SK-N-SH treated with all-trans-retinoic acid at 6 μM for 48 hours (cell line): ENCODE measurements at regions not wholly inside any gene's neighbourhood (a gene's known extent, or its start where the extent isn't known, plus 50 kb on each side); places are given as distances from the start of the nearest gene placed in this dataset.

Experiments used
- GLIS3 ChIP-seq: fragments of 250-450 bp; sonication (Bioruptor Pico); IDR thresholded peaks from 2 replicates; pipeline ENCODE4 v1.5.0; 2020; ENCODE audit warnings: mild to moderate bottlenecking, moderate library complexity
- OSR1 ChIP-seq: fragments of 250-450 bp; sonication (Bioruptor Pico); IDR thresholded peaks from 2 replicates; pipeline ENCODE4 v1.8.0; 2022; ENCODE audit warnings: moderate library complexity, mild to moderate bottlenecking, inconsistent platforms
- TCF4 ChIP-seq: fragments of 250-450 bp; sonication (Bioruptor Pico); IDR thresholded peaks from 2 replicates; pipeline ENCODE4 v1.8.0; 2021; ENCODE audit warnings: mild to moderate bottlenecking, moderate library complexity, borderline replicate concordance
- ZNF565 ChIP-seq: fragments of 450-650 bp; formaldehyde crosslinking; conservative IDR thresholded peaks from 2 replicates; pipeline ENCODE4 v1.5.0; 2020; ENCODE audit warnings: low read depth, mild to moderate bottlenecking, moderate library complexity
- TF ChIP-seq, protein P1 (sequence below): fragments of 250-450 bp; sonication (Bioruptor Pico); IDR thresholded peaks from 2 replicates; pipeline ENCODE4 v1.8.0; 2020; ENCODE audit warnings: mild to moderate bottlenecking, moderate library complexity, borderline replicate concordance

DNA sequence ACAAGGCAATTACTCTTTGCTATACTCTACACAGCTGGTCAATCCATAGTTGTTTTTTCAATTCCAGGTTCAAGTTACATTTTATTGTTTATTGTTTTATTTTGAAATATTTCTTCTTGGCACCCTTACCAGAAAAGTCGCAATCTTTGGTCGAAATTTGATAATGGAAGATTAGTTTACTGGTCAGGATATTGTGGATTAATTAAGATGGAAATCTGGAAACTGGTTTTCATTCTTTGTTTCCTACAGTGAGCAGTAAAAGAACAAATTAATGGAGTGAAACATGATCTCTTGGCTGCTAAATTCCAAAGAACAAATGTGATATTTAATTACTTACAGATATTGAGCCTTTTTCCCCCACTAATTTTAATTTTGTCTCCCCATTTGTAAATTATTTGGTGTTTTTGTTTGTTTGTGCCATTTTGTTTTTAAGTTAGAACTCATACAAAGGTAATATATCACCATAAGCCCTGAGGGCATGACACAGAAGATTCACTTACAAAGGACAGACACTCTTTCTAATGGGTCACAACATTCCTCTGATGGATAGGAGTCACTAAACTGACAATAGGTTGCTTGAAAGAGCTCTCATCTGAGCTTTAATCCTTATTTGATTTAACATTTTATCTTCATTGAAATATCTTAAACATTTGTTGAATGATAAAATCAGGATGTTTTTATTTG lies 700.2 kb downstream of the KCNJ2 start:
- TF ChIP-seq TCF4 (CRISPR knock-in tag) (peak; percentile 75), OSR1 (CRISPR knock-in tag) (no peak), ZNF565 (CRISPR knock-in tag) (no peak), GLIS3 (CRISPR knock-in tag) (no peak)
- TF ChIP-seq, protein P1, sequence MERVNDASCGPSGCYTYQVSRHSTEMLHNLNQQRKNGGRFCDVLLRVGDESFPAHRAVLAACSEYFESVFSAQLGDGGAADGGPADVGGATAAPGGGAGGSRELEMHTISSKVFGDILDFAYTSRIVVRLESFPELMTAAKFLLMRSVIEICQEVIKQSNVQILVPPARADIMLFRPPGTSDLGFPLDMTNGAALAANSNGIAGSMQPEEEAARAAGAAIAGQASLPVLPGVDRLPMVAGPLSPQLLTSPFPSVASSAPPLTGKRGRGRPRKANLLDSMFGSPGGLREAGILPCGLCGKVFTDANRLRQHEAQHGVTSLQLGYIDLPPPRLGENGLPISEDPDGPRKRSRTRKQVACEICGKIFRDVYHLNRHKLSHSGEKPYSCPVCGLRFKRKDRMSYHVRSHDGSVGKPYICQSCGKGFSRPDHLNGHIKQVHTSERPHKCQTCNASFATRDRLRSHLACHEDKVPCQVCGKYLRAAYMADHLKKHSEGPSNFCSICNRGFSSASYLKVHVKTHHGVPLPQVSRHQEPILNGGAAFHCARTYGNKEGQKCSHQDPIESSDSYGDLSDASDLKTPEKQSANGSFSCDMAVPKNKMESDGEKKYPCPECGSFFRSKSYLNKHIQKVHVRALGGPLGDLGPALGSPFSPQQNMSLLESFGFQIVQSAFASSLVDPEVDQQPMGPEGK (CRISPR knock-in tag), result no peak
